ENCODE measurements at regions not wholly inside any gene's neighbourhood (a gene's known extent, or its start where the extent isn't known, plus 50 kb on each side); places are given as distances from the start of the nearest gene placed in this dataset.

DNA sequence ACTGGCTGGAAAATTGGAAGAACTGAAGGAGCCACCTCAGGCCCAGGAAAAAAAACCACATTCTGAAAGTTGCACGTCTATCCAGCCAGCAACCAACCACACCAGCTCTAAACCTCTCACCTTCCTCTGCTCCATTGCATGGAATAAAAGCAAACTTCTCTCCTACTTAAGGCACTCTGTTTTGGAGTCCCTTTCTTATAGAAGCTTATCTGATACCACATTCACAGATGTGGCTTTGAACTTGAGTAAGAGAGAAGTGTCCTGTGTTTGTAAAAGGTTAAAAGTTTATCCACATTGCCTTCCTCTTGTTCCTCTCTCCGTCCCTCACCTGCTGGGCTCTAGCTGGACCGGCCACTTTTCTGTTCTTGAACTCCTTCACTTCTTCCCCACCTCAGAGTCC is 99.6 kb upstream of the PLXNC1 start:
- H3K4me1 Mint-ChIP-seq (ENCODE audit: low read depth), result peaks cover 21% of the 10 kb centered on the region
- CTCF ChIA-PET, result no interaction called here
- intact Hi-C loops (cut with DNase I, micrococcal nuclease), result no loop called here
- DNase-seq (no peak), ATAC-seq (ENCODE audit: poor library complexity) (no peak)
- peaks cover 0 to 6% of the 10 kb centered on the region in 2 experiments for H3K9me3 ChIP-seq (ENCODE audit: control insufficient read depth in 1 of 2, insufficient read depth in 1 of 2, low read length in 2 of 2)
- H3K4me3 ChIP-seq (ENCODE audit: low read length), result no peak overlapping the region
- H3K36me3 Mint-ChIP-seq (ENCODE audit: low read depth), result no peaks in the 10 kb centered on the region
- H3K27me3 ChIP-seq (ENCODE audit: control insufficient read depth in 1 of 2, insufficient read depth in 2 of 2, low read length in 2 of 2), result no peaks in the 10 kb centered on the region
- H3K4me3 Mint-ChIP-seq, result no peak overlapping the region
- H3K9me3 Mint-ChIP-seq, result peaks cover 5% of the 10 kb centered on the region
- TF ChIP-seq, protein P1, sequence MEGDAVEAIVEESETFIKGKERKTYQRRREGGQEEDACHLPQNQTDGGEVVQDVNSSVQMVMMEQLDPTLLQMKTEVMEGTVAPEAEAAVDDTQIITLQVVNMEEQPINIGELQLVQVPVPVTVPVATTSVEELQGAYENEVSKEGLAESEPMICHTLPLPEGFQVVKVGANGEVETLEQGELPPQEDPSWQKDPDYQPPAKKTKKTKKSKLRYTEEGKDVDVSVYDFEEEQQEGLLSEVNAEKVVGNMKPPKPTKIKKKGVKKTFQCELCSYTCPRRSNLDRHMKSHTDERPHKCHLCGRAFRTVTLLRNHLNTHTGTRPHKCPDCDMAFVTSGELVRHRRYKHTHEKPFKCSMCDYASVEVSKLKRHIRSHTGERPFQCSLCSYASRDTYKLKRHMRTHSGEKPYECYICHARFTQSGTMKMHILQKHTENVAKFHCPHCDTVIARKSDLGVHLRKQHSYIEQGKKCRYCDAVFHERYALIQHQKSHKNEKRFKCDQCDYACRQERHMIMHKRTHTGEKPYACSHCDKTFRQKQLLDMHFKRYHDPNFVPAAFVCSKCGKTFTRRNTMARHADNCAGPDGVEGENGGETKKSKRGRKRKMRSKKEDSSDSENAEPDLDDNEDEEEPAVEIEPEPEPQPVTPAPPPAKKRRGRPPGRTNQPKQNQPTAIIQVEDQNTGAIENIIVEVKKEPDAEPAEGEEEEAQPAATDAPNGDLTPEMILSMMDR (IDR thresholded peaks at IDR 0.05), result no peak
- H3K27me3 Mint-ChIP-seq, result no peaks in the 10 kb centered on the region
- H3K4me1 ChIP-seq (ENCODE audit: insufficient read depth, low read length), result peaks cover 2% of the 10 kb centered on the region
- no peaks in the 10 kb centered on the region for H3K36me3 ChIP-seq (ENCODE audit: insufficient read depth, low read length)
- POLR2A ChIA-PET, result no interaction called here
- no peak overlapping the region for H3K27ac ChIP-seq (ENCODE audit: low read depth in 1 of 2, low read length in 2 of 2)
- H3K27ac Mint-ChIP-seq, result no peak overlapping the region

DNA sequence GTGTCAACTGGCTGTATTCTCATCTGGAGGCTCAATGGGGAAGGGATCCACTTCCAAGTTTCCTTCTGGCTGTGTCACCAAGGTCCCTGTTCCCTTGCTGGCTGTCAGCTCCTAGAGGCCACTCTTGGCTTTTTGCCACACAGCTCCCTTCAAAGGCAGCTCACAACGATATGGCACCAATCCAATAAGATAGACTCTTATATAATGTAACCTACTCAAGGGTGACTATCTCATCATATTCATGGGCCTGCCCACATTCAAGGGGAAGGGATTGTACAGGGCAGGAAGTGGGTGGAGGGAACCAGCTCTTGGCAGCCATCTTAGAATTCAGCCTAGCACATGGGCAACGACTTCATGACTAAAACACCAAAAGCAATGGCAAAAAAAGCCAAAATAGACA is 98.7 kb upstream of the PLXNC1 start:
- Histone ChIP-seq H3K4me1 (ENCODE audit: insufficient read depth, low read length) (peaks cover 2% of the 10 kb centered on the region), H3K36me3 (ENCODE audit: insufficient read depth, low read length) (no peaks in the 10 kb centered on the region), H3K27me3 (ENCODE audit: control insufficient read depth in 1 of 2, insufficient read depth in 2 of 2, low read length in 2 of 2) (no peaks in the 10 kb centered on the region), H3K9me3 (ENCODE audit: control insufficient read depth in 1 of 2, insufficient read depth in 1 of 2, low read length in 2 of 2) (peaks cover 0 to 6% of the 10 kb centered on the region in 2 experiments), H3K4me3 (ENCODE audit: low read length) (no peak overlapping the region), H3K27ac (ENCODE audit: low read depth in 1 of 2, low read length in 2 of 2) (no peak overlapping the region)
- Mint-ChIP-seq H3K9me3 (peaks cover 5% of the 10 kb centered on the region), H3K4me1 (ENCODE audit: low read depth) (peaks cover 21% of the 10 kb centered on the region), H3K4me3 (no peak overlapping the region), H3K36me3 (ENCODE audit: low read depth) (no peaks in the 10 kb centered on the region), H3K27me3 (no peaks in the 10 kb centered on the region), H3K27ac (no peak overlapping the region)
- ATAC-seq (ENCODE audit: poor library complexity) (no peak), DNase-seq (no peak)
- TF ChIP-seq, protein P1 (IDR thresholded peaks at IDR 0.05), result no peak
- POLR2A ChIA-PET, result no interaction called here
- CTCF ChIA-PET, result no interaction called here
- intact Hi-C loops (cut with DNase I, micrococcal nuclease), result no loop called here

DNA sequence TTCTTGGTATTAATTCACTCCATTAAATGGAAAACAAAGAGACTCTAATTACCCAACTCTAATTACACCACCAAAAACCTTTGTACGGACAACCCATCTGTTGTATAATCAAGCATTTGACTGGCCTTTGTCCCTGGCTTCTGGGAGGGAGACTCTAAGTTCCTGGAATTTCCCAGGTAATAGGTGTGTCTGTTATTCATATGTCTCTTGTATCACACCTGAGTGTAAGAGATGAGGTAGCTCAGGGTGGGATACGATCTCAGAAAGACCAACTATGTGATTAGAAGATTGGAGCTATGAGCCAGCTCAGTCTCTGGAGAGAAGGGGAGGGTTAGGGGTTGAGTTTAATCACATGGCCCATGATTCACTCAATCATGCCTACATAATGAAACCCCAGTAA is 94.7 kb upstream of the PLXNC1 start:
- ChIA-PET POLR2A (no interaction called here), CTCF (no interaction called here)
- TF ChIP-seq, protein P1 (IDR thresholded peaks at IDR 0.05), result no peak
- Histone ChIP-seq H3K27me3 (ENCODE audit: control insufficient read depth in 1 of 2, insufficient read depth in 2 of 2, low read length in 2 of 2) (no peaks in the 10 kb centered on the region), H3K27ac (ENCODE audit: low read depth in 1 of 2, low read length in 2 of 2) (no peak overlapping the region), H3K9me3 (ENCODE audit: control insufficient read depth in 1 of 2, insufficient read depth in 1 of 2, low read length in 2 of 2) (peaks cover 0 to 6% of the 10 kb centered on the region in 2 experiments), H3K4me1 (ENCODE audit: insufficient read depth, low read length) (no peaks in the 10 kb centered on the region), H3K36me3 (ENCODE audit: insufficient read depth, low read length) (no peaks in the 10 kb centered on the region), H3K4me3 (ENCODE audit: low read length) (no peak overlapping the region)
- Mint-ChIP-seq H3K4me1 (ENCODE audit: low read depth) (peaks cover 5% of the 10 kb centered on the region), H3K27me3 (no peaks in the 10 kb centered on the region), H3K27ac (no peak overlapping the region), H3K36me3 (ENCODE audit: low read depth) (no peaks in the 10 kb centered on the region), H3K4me3 (no peak overlapping the region), H3K9me3 (peaks cover 5% of the 10 kb centered on the region)
- ATAC-seq (ENCODE audit: poor library complexity) (no peak), DNase-seq (no peak)
- intact Hi-C loops (cut with DNase I, micrococcal nuclease), result no loop called here

Measured in CD4-positive, alpha-beta T cell (primary cell).